C4-2B (cell line): ENCODE measurements at regions not wholly inside any gene's neighbourhood (a gene's known extent, or its start where the extent isn't known, plus 50 kb on each side); places are given as distances from the start of the nearest gene placed in this dataset.

ENCODE experiments used
- ZFX ChIP-seq: fragments of 450-650 bp; IDR thresholded peaks from 2 replicates; pipeline ENCODE4 v1.6.1; 2017
- TF ChIP-seq, protein P1 (sequence below): fragments of 450-650 bp; conservative IDR thresholded peaks from 2 replicates; pipeline ENCODE4 v1.5.1; 2017; ENCODE audit warnings: mild to moderate bottlenecking

DNA sequence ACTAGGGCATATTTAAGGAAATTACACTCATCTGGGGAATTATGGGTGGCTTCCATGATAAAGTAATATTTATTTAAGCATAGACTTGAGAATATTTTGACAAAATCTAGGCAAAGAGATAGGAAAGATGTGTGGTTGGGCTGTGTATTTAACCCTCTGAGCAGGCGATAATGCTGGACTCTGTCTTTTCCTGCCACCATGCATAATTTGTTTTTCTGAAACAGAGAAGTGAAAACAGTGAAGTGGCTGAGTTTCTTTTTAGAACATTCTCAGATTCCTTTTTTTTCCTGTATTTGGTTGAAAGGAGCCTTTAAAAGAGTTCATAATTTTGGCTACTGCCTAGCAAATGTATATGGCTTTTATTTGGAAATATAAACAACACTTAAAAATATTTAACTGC lies 104.8 kb upstream of the CDH19 start:
- TF ChIP-seq, protein P1, sequence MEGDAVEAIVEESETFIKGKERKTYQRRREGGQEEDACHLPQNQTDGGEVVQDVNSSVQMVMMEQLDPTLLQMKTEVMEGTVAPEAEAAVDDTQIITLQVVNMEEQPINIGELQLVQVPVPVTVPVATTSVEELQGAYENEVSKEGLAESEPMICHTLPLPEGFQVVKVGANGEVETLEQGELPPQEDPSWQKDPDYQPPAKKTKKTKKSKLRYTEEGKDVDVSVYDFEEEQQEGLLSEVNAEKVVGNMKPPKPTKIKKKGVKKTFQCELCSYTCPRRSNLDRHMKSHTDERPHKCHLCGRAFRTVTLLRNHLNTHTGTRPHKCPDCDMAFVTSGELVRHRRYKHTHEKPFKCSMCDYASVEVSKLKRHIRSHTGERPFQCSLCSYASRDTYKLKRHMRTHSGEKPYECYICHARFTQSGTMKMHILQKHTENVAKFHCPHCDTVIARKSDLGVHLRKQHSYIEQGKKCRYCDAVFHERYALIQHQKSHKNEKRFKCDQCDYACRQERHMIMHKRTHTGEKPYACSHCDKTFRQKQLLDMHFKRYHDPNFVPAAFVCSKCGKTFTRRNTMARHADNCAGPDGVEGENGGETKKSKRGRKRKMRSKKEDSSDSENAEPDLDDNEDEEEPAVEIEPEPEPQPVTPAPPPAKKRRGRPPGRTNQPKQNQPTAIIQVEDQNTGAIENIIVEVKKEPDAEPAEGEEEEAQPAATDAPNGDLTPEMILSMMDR = no peak
- no peak for TF ChIP-seq ZFX
